Breast epithelium (tissue), 4 donors: ENCODE measurements at regions not wholly inside any gene's neighbourhood (a gene's known extent, or its start where the extent isn't known, plus 50 kb on each side); places are given as distances from the start of the nearest gene placed in this dataset.

Source experiments
- DNase-seq, 2 donors: peaks; one replicate each; pipeline ENCODE4 v3.0.0-alpha.2; 2019; ENCODE audit warnings: low spot score in 2 of 2
- H3K27ac ChIP-seq, 2 donors: fragments of 200-600 bp; sonication (generic) in 1 of 2; one replicate each; pipeline ENCODE4 v1.5.1; 2016 to 2019; ENCODE audit warnings: mild to moderate bottlenecking in 1 of 2
- H3K27me3 ChIP-seq, 2 donors: fragments of 200-600 bp; sonication (generic) in 1 of 2; one replicate each; pipeline versions ENCODE4 v1.5.1 to v1.6.0; 2017 to 2019; ENCODE audit warnings: control low read depth in 1 of 2, mild to moderate bottlenecking in 1 of 2
- H3K36me3 ChIP-seq: fragments of 200-600 bp; one replicate; pipeline ENCODE4 v1.5.1; 2019
- H3K4me1 ChIP-seq, 2 donors: fragments of 200-600 bp; sonication (generic); one replicate each; pipeline ENCODE4 v1.5.1; 2016 to 2019; ENCODE audit warnings: control low read depth in 1 of 2
- H3K4me3 ChIP-seq, 3 donors: fragments of 200-600 bp; sonication (generic); 1 replicate in 2 of 3; 2 replicates in 1 of 3; pipeline ENCODE4 v1.5.1; 2016 to 2019; ENCODE audit warnings: mild to moderate bottlenecking in 3 of 3, moderate library complexity in 2 of 3
- H3K9me3 ChIP-seq, 2 donors: fragments of 200-600 bp; sonication (generic) in 1 of 2; one replicate each; pipeline ENCODE4 v1.5.1; 2016 to 2019; ENCODE audit warnings: control low read depth in 1 of 2
- CTCF ChIP-seq, 3 donors: fragments of 450-650 bp; IDR thresholded peaks; one replicate each; pipeline ENCODE4 v1.5.1; 2016 to 2017; ENCODE audit warnings: antibody characterized with exemption in 3 of 3, mild to moderate bottlenecking in 3 of 3, moderate library complexity in 3 of 3
- POLR2A ChIP-seq: fragments of 450-650 bp; IDR thresholded peaks from one replicate; pipeline ENCODE4 v1.6.1; 2016; ENCODE audit warnings: antibody characterized with exemption, mild to moderate bottlenecking, moderate library complexity
- POLR2AphosphoS5 ChIP-seq, 3 donors: sonication (generic); formaldehyde crosslinking; IDR thresholded peaks; one replicate each; pipeline ENCODE4 v1.6.1; 2017; ENCODE audit warnings: antibody characterized with exemption in 3 of 3
- intact Hi-C: fragments of 100-400 bp; cut with DNase I; formaldehyde crosslinking; loops from one replicate; pipeline ENCODE4 v1.15.1; 2023; ENCODE audit warnings: low total_unique reads

- H3K27ac ChIP-seq, result no peak overlapping the region
Measured at GRCh38 chr2:198994678-198995077, 463.1 kb downstream of the SATB2 start.

GRCh38 chr2:198991431-198991830 lies 466.3 kb downstream of the SATB2 start:
- Histone ChIP-seq H3K4me1 (no peaks in the 10 kb centered on the region), H3K4me3 (no peak overlapping the region), H3K27ac (no peak overlapping the region), H3K36me3 (no peaks in the 10 kb centered on the region), H3K9me3 (peaks cover 0 to 16% of the 10 kb centered on the region in 2 donors), H3K27me3 (no peaks in the 10 kb centered on the region)
- no peak for DNase-seq
- intact Hi-C loops, result no loop called here
- TF ChIP-seq POLR2A (no peak), CTCF (IDR thresholded peaks at IDR 0.05) (no peak), POLR2AphosphoS5 (IDR thresholded peaks at IDR 0.05) (no peak)

More at GRCh38 chr2:198994678-198995077, 463.1 kb downstream of the SATB2 start:
- H3K27me3 ChIP-seq, result no peaks in the 10 kb centered on the region
- no peak overlapping the region for H3K4me3 ChIP-seq
- peaks cover 0 to 16% of the 10 kb centered on the region in 2 donors for H3K9me3 ChIP-seq
- H3K36me3 ChIP-seq, result no peaks in the 10 kb centered on the region
- H3K4me1 ChIP-seq, result no peaks in the 10 kb centered on the region
- intact Hi-C loops, result no loop called here
- DNase-seq, result no peak
- TF ChIP-seq POLR2A (no peak), CTCF (IDR thresholded peaks at IDR 0.05) (no peak)

GRCh38 chr2:198975779-198976178 lies 482.0 kb downstream of the SATB2 start:
- Histone ChIP-seq H3K36me3 (no peaks in the 10 kb centered on the region), H3K4me1 (no peaks in the 10 kb centered on the region), H3K27ac (no peak overlapping the region), H3K27me3 (no peaks in the 10 kb centered on the region), H3K9me3 (peaks cover 7 to 21% of the 10 kb centered on the region in 2 donors), H3K4me3 (no peak overlapping the region)
- intact Hi-C loops, result no loop called here
- TF ChIP-seq POLR2A (no peak), CTCF (IDR thresholded peaks at IDR 0.05) (no peak), POLR2AphosphoS5 (IDR thresholded peaks at IDR 0.05) (no peak)
- no peak for DNase-seq

GRCh38 chr2:198973785-198974184 lies 484.0 kb downstream of the SATB2 start:
- TF ChIP-seq POLR2AphosphoS5 (IDR thresholded peaks at IDR 0.05), result no peak
- no peak for TF ChIP-seq POLR2A
- Histone ChIP-seq H3K4me3 (no peak overlapping the region), H3K36me3 (no peaks in the 10 kb centered on the region), H3K9me3 (peaks cover 7 to 21% of the 10 kb centered on the region in 2 donors), H3K27me3 (no peaks in the 10 kb centered on the region), H3K4me1 (no peaks in the 10 kb centered on the region), H3K27ac (no peak overlapping the region)
- intact Hi-C loops, result no loop called here
- no peak for DNase-seq

GRCh38 chr2:198973181-198973580 lies 484.6 kb downstream of the SATB2 start:
- no peak overlapping the region for H3K4me3 ChIP-seq

More at GRCh38 chr2:198973181-198973580, 484.6 kb downstream of the SATB2 start:
- no peaks in the 10 kb centered on the region for H3K27me3 ChIP-seq
- no peak overlapping the region for H3K27ac ChIP-seq
- no peak for DNase-seq
- no peaks in the 10 kb centered on the region for H3K4me1 ChIP-seq
- H3K36me3 ChIP-seq, result no peaks in the 10 kb centered on the region
- intact Hi-C loops, result no loop called here
- peaks cover 7 to 21% of the 10 kb centered on the region in 2 donors for H3K9me3 ChIP-seq
- no peak for TF ChIP-seq POLR2AphosphoS5 (IDR thresholded peaks at IDR 0.05)
- no peak for TF ChIP-seq CTCF (IDR thresholded peaks at IDR 0.05)
- no peak for TF ChIP-seq POLR2A
